CD4-positive, alpha-beta T cell (primary cell): ENCODE measurements at regions not wholly inside any gene's neighbourhood (a gene's known extent, or its start where the extent isn't known, plus 50 kb on each side); places are given as distances from the start of the nearest gene placed in this dataset.

Source experiments
- ATAC-seq: fragments of 200-7000 bp; cut with Tn5 transposase; one replicate; pipeline ENCODE4 v1.10.0; 2022; ENCODE audit warnings: mild to moderate bottlenecking; ENCODE audit not compliant: poor library complexity
- CTCF ChIA-PET: fragments of 350-600 bp; sonication (Branson Sonifier 250); formaldehyde crosslinking; loops from one replicate; lab custom pipeline; 2021; ENCODE audit warnings: antibody characterized with exemption, inconsistent platforms; lab: Charles Lee
- POLR2A ChIA-PET: fragments of 350-600 bp; sonication (Branson Sonifier 250); formaldehyde crosslinking; loops from one replicate; lab custom pipeline; 2021; ENCODE audit warnings: antibody characterized with exemption, inconsistent platforms; lab: Charles Lee
- DNase-seq, 14 experiments: peaks; one replicate each; pipeline ENCODE4 v3.0.0-alpha.2; 2013 to 2020; ENCODE audit warnings: mixed read lengths in 2 of 14
- H3K27ac ChIP-seq, 2 donors: one replicate each; pipeline versions ENCODE4 v1.5.1 to v1.7.0; 2013; ENCODE audit warnings: low read length in 2 of 2, low read depth in 1 of 2, mild to moderate bottlenecking in 1 of 2
- H3K27me3 ChIP-seq, 2 experiments: 1 replicate in 1 of 2; 2 replicates in 1 of 2; pipeline versions ENCODE4 v1.6.1 to v1.7.0; 2013; ENCODE audit warnings: low read length in 2 of 2, control low read depth in 1 of 2, mild to moderate bottlenecking in 1 of 2, moderate library complexity in 1 of 2; ENCODE audit not compliant: insufficient read depth in 2 of 2, control insufficient read depth in 1 of 2
- H3K36me3 ChIP-seq: one replicate; pipeline ENCODE4 v1.6.1; 2013; ENCODE audit warnings: low read length, control low read depth; ENCODE audit not compliant: insufficient read depth
- H3K4me1 ChIP-seq: one replicate; pipeline ENCODE4 v1.6.1; 2013; ENCODE audit warnings: low read length, control low read depth; ENCODE audit not compliant: insufficient read depth
- H3K4me3 ChIP-seq: one replicate; pipeline ENCODE4 v1.5.1; 2013; ENCODE audit warnings: mild to moderate bottlenecking, low read length, moderate library complexity
- H3K9me3 ChIP-seq, 2 experiments: 1 replicate in 1 of 2; 2 replicates in 1 of 2; pipeline versions ENCODE4 v1.6.1 to v1.7.0; 2013; ENCODE audit warnings: low read length in 2 of 2, mild to moderate bottlenecking in 2 of 2, control low read depth in 1 of 2, moderate library complexity in 1 of 2; ENCODE audit not compliant: control insufficient read depth in 1 of 2, insufficient read depth in 1 of 2
- H3K27ac Mint-ChIP-seq: one replicate; pipeline ENCODE4 v1.8.0; 2020; ENCODE audit warnings: mixed read lengths
- H3K27me3 Mint-ChIP-seq: one replicate; pipeline ENCODE4 v1.8.0; 2021; ENCODE audit warnings: mixed read lengths
- H3K36me3 Mint-ChIP-seq: one replicate; pipeline ENCODE4 v1.8.0; 2021; ENCODE audit warnings: low read depth, mixed read lengths
- H3K4me1 Mint-ChIP-seq: one replicate; pipeline ENCODE4 v1.8.0; 2021; ENCODE audit warnings: low read depth, mixed read lengths
- H3K4me3 Mint-ChIP-seq: one replicate; pipeline ENCODE4 v1.8.0; 2020; ENCODE audit warnings: mild to moderate bottlenecking, mixed read lengths
- H3K9me3 Mint-ChIP-seq: one replicate; pipeline ENCODE4 v1.8.0; 2020; ENCODE audit warnings: mixed read lengths
- intact Hi-C, 2 experiments: fragments of 100-400 bp; cut with DNase I in 1 of 2; cut with micrococcal nuclease in 1 of 2; formaldehyde crosslinking; loops; one replicate each; pipeline versions ENCODE4 v1.15.1 to v1.9.0; 2023 to 2025; cut with DNase I, micrococcal nuclease
- TF ChIP-seq, protein P1 (sequence below): fragments of 200-600 bp; IDR thresholded peaks from one replicate; pipeline ENCODE4 v1.8.0; 2022; ENCODE audit warnings: antibody characterized with exemption, mild to moderate bottlenecking

DNA sequence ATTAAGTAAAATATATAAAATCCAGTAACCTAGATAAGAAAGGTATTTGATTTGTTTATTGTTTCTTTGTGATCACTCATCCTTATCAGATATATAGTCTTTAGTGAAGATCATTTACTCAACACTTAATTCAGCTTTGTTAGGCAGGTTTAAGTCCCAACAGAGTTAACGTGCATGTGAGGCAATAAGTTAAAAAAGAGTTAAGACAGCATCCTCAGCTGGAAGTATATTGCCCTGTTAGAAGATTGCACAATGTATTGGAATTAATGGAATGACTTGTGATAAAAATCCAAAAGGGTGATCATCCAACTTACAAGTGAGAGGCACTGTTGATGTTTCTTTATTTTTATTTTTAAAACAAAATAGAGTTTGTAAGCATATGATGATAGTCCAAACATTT, 1162.1 kb downstream of the RAPGEF2 start:
- no peak for DNase-seq
- H3K27ac ChIP-seq = no peak overlapping the region
- no peak for ATAC-seq
- no peak overlapping the region for H3K4me3 Mint-ChIP-seq
- no peaks in the 10 kb centered on the region for H3K4me1 ChIP-seq
- ChIA-PET CTCF (no interaction called here), POLR2A (no interaction called here)
- TF ChIP-seq, protein P1, sequence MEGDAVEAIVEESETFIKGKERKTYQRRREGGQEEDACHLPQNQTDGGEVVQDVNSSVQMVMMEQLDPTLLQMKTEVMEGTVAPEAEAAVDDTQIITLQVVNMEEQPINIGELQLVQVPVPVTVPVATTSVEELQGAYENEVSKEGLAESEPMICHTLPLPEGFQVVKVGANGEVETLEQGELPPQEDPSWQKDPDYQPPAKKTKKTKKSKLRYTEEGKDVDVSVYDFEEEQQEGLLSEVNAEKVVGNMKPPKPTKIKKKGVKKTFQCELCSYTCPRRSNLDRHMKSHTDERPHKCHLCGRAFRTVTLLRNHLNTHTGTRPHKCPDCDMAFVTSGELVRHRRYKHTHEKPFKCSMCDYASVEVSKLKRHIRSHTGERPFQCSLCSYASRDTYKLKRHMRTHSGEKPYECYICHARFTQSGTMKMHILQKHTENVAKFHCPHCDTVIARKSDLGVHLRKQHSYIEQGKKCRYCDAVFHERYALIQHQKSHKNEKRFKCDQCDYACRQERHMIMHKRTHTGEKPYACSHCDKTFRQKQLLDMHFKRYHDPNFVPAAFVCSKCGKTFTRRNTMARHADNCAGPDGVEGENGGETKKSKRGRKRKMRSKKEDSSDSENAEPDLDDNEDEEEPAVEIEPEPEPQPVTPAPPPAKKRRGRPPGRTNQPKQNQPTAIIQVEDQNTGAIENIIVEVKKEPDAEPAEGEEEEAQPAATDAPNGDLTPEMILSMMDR = no peak
- no peaks in the 10 kb centered on the region for H3K27me3 Mint-ChIP-seq
- intact Hi-C loops = no loop called here
- H3K4me3 ChIP-seq = no peak overlapping the region
- H3K27ac Mint-ChIP-seq = no peak overlapping the region
- no peaks in the 10 kb centered on the region for H3K9me3 Mint-ChIP-seq
- H3K9me3 ChIP-seq = no peaks in the 10 kb centered on the region
- no peaks in the 10 kb centered on the region for H3K36me3 Mint-ChIP-seq
- no peaks in the 10 kb centered on the region for H3K36me3 ChIP-seq
- H3K27me3 ChIP-seq = no peaks in the 10 kb centered on the region
- no peaks in the 10 kb centered on the region for H3K4me1 Mint-ChIP-seq

- TF ChIP-seq, protein P1 = no peak
- Histone ChIP-seq H3K4me3 (no peak overlapping the region), H3K9me3 (no peaks in the 10 kb centered on the region), H3K27ac (no peak overlapping the region), H3K4me1 (no peaks in the 10 kb centered on the region), H3K27me3 (no peaks in the 10 kb centered on the region), H3K36me3 (no peaks in the 10 kb centered on the region)
- no peak overlapping the region for H3K27ac Mint-ChIP-seq
- ChIA-PET POLR2A (no interaction called here), CTCF (no interaction called here)
- H3K27me3 Mint-ChIP-seq = no peaks in the 10 kb centered on the region
- H3K4me3 Mint-ChIP-seq = no peak overlapping the region
- no peak for ATAC-seq
- H3K36me3 Mint-ChIP-seq = no peaks in the 10 kb centered on the region
- no peaks in the 10 kb centered on the region for H3K9me3 Mint-ChIP-seq
- H3K4me1 Mint-ChIP-seq = no peaks in the 10 kb centered on the region
- intact Hi-C loops = no loop called here
- DNase-seq = no peak
Measured at GRCh38 chr4:160265836-160266235, 1163.0 kb downstream of the RAPGEF2 start.

DNA sequence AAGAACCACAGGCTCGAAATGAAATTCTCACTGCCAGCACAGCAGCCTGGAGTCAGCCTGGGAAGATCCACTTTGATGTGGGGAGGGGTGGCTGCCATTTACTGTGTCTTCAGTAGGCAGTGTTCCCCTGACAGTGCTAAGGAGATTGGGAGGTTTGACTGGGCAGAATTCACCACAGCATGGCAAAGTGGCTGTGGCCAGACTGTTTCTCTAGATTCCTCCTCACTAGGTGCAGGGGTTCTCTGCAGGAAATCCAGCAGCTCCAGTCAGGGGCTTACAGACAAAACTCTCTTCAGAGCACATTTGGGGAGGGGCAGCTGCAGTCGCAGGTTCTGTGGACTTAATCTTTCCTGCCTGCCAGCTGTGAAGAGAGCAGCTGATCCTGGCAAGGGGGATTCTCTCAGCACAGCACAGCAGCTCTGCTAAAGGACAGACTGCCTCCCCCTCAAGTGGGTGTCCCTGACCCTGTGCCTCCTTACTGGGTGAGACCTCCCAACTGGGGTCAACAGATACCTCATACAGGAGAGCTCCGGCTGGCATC, 1174.0 kb downstream of the RAPGEF2 start:
- Mint-ChIP-seq H3K4me3 (no peak overlapping the region), H3K4me1 (no peaks in the 10 kb centered on the region), H3K27me3 (no peaks in the 10 kb centered on the region), H3K27ac (no peak overlapping the region), H3K9me3 (peaks cover 21% of the 10 kb centered on the region), H3K36me3 (no peaks in the 10 kb centered on the region)
- DNase-seq = no peak
- Histone ChIP-seq H3K4me3 (no peak overlapping the region), H3K27me3 (no peaks in the 10 kb centered on the region), H3K4me1 (no peaks in the 10 kb centered on the region), H3K27ac (no peak overlapping the region), H3K36me3 (no peaks in the 10 kb centered on the region), H3K9me3 (peaks cover 0 to 9% of the 10 kb centered on the region in 2 experiments)
- ChIA-PET CTCF (no interaction called here), POLR2A (no interaction called here)
- TF ChIP-seq, protein P1 = no peak
- ATAC-seq = no peak
- intact Hi-C loops = no loop called here
